Sigmoid colon (tissue), 6 donors: ENCODE measurements at regions not wholly inside any gene's neighbourhood (a gene's known extent, or its start where the extent isn't known, plus 50 kb on each side); places are given as distances from the start of the nearest gene placed in this dataset.

Source experiments
- DNase-seq: peaks from one replicate; pipeline ENCODE4 v3.0.0-alpha.2; 2019
- H3K27ac ChIP-seq, 4 donors: fragments of 200-600 bp; sonication (generic); one replicate each; pipeline ENCODE4 v1.5.1; 2016 to 2019; ENCODE audit warnings: mild to moderate bottlenecking in 1 of 4
- H3K27me3 ChIP-seq, 3 donors: fragments of 200-600 bp; sonication (generic); one replicate each; pipeline ENCODE4 v1.5.1; 2019; ENCODE audit warnings: mild to moderate bottlenecking in 1 of 3
- H3K36me3 ChIP-seq, 4 donors: fragments of 200-600 bp; sonication (generic); one replicate each; pipeline ENCODE4 v1.5.1; 2016 to 2019
- H3K4me1 ChIP-seq, 4 donors: fragments of 200-600 bp; sonication (generic); one replicate each; pipeline ENCODE4 v1.5.1; 2017 to 2019
- H3K4me3 ChIP-seq, 4 donors: fragments of 200-600 bp; sonication (generic); one replicate each; pipeline ENCODE4 v1.5.1; 2017 to 2019; ENCODE audit warnings: mild to moderate bottlenecking in 2 of 4, moderate library complexity in 1 of 4
- H3K9me3 ChIP-seq, 4 donors: fragments of 200-600 bp in 3 of 4; sonication (generic) in 3 of 4; one replicate each; pipeline versions ENCODE4 v1.5.1 to v1.6.1; 2013 to 2019
- EP300 ChIP-seq, 4 donors: sonication (generic); formaldehyde crosslinking; IDR thresholded peaks; one replicate each; pipeline ENCODE4 v1.6.1; 2017; ENCODE audit warnings: antibody characterized with exemption in 4 of 4
- POLR2A ChIP-seq, 2 donors: fragments of 450-650 bp; IDR thresholded peaks; one replicate each; pipeline ENCODE4 v1.6.1; 2016; ENCODE audit warnings: antibody characterized with exemption in 2 of 2, mild to moderate bottlenecking in 2 of 2, moderate library complexity in 2 of 2
- POLR2AphosphoS5 ChIP-seq, 4 donors: sonication (generic); formaldehyde crosslinking; IDR thresholded peaks; one replicate each; pipeline ENCODE4 v1.6.1; 2017; ENCODE audit warnings: antibody characterized with exemption in 4 of 4
- WGBS, 2 donors: extraction: QIAGEN DNeasy Blood & Tissue Kit; methylation state at CpG; one replicate each; pipeline ENCODE4 v1.1.7; 2013; 5-methylcytosine and 5-hydroxymethylcytosine counted together
- intact Hi-C: fragments of 100-400 bp; cut with DNase I; formaldehyde crosslinking; loops from one replicate; pipeline ENCODE4 v1.15.1; 2023
- TF ChIP-seq, protein P1 (sequence below), 4 experiments: fragments of 450-650 bp in 3 of 4; fragments of 200-600 bp in 1 of 4; IDR thresholded peaks; one replicate each; pipeline ENCODE4 v1.5.1; 2016 to 2019; ENCODE audit warnings: antibody characterized with exemption in 4 of 4, mild to moderate bottlenecking in 3 of 4, moderate library complexity in 2 of 4
- donor health status: healthy with polysubstance abuse.
- donor health status: healthy.

DNA sequence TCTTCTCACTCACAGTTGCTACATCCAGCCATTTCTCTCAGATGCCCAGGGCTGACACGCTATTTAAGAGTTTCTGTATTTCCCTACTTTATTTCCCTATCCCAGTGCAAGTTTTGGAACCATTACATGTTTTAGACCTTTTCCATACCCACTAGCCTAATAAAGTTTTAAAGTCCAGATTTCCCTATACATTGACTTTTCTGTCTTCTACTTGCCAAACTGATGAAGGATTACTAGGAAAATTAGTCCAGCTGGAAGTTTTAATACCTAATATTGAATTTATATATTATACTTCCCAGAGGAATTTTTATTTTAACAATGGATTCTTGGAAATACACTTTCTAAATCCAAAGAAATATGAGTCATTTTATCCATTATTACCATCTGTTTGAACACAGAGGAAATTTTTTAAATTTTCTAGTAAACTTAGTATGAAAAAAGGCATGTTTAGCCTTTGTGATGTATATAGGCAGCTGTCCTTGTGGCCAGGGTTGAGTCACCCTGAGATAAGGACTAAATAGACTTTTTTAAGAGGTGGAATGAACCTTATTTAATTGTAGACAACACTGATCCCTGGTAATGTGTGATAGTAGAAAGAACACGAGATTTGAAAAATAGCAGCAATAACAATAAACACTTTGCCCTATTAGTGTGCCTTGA, 205.0 kb downstream of the TFEC start:
- WGBS, 2 donors: 81 to 83% methylated on average over 2 of the region's 2 CpGs
- no peak for TF ChIP-seq EP300 (IDR thresholded peaks at IDR 0.05)
- TF ChIP-seq, protein P1, sequence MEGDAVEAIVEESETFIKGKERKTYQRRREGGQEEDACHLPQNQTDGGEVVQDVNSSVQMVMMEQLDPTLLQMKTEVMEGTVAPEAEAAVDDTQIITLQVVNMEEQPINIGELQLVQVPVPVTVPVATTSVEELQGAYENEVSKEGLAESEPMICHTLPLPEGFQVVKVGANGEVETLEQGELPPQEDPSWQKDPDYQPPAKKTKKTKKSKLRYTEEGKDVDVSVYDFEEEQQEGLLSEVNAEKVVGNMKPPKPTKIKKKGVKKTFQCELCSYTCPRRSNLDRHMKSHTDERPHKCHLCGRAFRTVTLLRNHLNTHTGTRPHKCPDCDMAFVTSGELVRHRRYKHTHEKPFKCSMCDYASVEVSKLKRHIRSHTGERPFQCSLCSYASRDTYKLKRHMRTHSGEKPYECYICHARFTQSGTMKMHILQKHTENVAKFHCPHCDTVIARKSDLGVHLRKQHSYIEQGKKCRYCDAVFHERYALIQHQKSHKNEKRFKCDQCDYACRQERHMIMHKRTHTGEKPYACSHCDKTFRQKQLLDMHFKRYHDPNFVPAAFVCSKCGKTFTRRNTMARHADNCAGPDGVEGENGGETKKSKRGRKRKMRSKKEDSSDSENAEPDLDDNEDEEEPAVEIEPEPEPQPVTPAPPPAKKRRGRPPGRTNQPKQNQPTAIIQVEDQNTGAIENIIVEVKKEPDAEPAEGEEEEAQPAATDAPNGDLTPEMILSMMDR (IDR thresholded peaks at IDR 0.05): no peak
- no peak for TF ChIP-seq POLR2A (IDR thresholded peaks at IDR 0.05)
- no peak for TF ChIP-seq POLR2AphosphoS5 (IDR thresholded peaks at IDR 0.05)
- no peak overlapping the region for H3K4me3 ChIP-seq
- intact Hi-C loops: no loop called here
- H3K27ac ChIP-seq: no peak overlapping the region
- no peaks in the 10 kb centered on the region for H3K27me3 ChIP-seq
- H3K9me3 ChIP-seq: no peaks in the 10 kb centered on the region
- H3K4me1 ChIP-seq: no peaks in the 10 kb centered on the region
- no peak for DNase-seq
- no peaks in the 10 kb centered on the region for H3K36me3 ChIP-seq

DNA sequence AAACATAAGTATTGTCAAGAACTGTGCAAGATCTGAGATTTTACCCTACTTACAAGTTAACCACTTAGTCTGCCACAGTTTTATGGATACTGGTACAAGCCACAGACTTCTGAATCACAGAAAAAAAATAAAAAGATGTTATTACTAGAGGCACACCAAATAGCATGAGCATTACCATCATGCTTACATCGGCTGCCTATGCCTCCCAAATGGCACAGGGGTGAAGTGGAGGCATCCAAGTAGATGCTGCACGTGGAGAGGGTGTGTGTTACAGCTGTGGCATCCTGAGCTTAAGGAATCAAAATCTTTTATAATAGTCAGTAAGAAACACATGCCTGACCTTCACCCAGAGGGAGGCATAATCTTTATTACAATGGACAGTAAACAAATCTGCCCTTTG, 207.8 kb downstream of the TFEC start:
- no peaks in the 10 kb centered on the region for H3K36me3 ChIP-seq
- DNase-seq: no peak
- no peaks in the 10 kb centered on the region for H3K9me3 ChIP-seq
- H3K27ac ChIP-seq: no peak overlapping the region
- no peaks in the 10 kb centered on the region for H3K27me3 ChIP-seq
- intact Hi-C loops: no loop called here
- TF ChIP-seq EP300 (IDR thresholded peaks at IDR 0.05) (no peak), POLR2A (IDR thresholded peaks at IDR 0.05) (no peak), POLR2AphosphoS5 (IDR thresholded peaks at IDR 0.05) (no peak)
- TF ChIP-seq, protein P1 (IDR thresholded peaks at IDR 0.05): no peak
- H3K4me3 ChIP-seq: no peak overlapping the region
- 58 to 71% methylated on average over 2 of the region's 2 CpGs for WGBS, 2 donors
- no peaks in the 10 kb centered on the region for H3K4me1 ChIP-seq

DNA sequence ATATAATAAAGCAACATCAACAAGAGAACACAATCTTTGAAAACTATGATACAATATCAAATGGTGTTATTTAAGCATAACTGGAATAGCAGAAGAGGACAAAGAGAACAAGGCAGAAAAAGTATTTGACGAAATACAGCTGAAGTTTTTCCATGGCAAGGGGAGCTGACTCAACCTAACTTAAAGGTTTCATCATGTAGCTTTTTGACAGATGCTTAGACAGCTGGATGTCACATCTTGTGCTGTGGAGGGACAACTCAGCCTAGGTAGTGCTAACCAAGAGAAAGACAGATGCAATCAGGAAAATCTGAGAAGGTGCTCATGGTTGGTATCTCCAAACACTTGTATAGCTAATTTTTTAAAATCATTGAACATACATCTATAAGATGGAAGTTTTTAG, 208.2 kb downstream of the TFEC start:
- WGBS, 2 donors: 51 to 83% methylated on average over 1 of the region's 1 CpG
- DNase-seq: no peak
- intact Hi-C loops: no loop called here
- H3K4me1 ChIP-seq: no peaks in the 10 kb centered on the region
- no peak overlapping the region for H3K4me3 ChIP-seq
- TF ChIP-seq POLR2A (IDR thresholded peaks at IDR 0.05) (no peak), POLR2AphosphoS5 (IDR thresholded peaks at IDR 0.05) (no peak), EP300 (IDR thresholded peaks at IDR 0.05) (no peak)
- TF ChIP-seq, protein P1 (IDR thresholded peaks at IDR 0.05): no peak
- no peaks in the 10 kb centered on the region for H3K9me3 ChIP-seq
- no peak overlapping the region for H3K27ac ChIP-seq
- H3K27me3 ChIP-seq: no peaks in the 10 kb centered on the region
- H3K36me3 ChIP-seq: no peaks in the 10 kb centered on the region

DNA sequence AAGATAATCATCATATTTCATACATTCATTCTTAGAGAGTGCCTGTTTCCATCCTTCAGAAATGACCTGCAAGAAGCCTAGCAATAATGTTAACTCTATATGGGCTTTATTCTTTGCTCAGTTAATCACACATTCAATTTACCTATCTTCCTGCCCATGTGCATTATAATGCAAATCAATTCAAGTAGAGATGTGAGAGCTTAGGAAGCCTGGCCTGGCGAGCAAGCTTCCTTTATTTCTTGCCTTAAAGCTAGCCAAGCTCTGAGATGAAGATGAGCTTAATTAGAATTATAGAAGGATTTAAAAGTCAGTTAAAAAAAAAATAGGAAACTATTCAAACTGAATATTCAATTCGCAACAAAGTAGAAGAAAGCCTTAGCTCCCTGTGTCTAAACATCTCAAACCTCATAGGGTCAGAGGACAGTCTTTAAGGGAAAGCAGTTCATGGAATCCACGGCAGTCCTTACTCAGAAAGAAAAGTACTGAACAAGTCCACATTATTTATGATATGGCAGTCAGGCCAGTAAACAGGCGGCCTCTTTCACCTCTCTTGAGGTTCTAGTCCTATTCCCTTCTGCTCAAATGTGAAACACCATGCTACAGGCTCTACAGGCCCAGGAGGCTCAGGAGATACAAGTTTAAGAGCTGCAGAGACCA, 214.1 kb downstream of the TFEC start:
- Histone ChIP-seq H3K9me3 (no peaks in the 10 kb centered on the region), H3K27me3 (no peaks in the 10 kb centered on the region), H3K4me3 (no peak overlapping the region), H3K36me3 (no peaks in the 10 kb centered on the region), H3K4me1 (no peaks in the 10 kb centered on the region), H3K27ac (no peak overlapping the region)
- DNase-seq: no peak
- WGBS, 2 donors: 86% methylated on average over 4 of the region's 4 CpGs
- intact Hi-C loops: no loop called here
- no peak for TF ChIP-seq EP300 (IDR thresholded peaks at IDR 0.05)
- no peak for TF ChIP-seq POLR2AphosphoS5 (IDR thresholded peaks at IDR 0.05)
- TF ChIP-seq, protein P1 (IDR thresholded peaks at IDR 0.05): no peak
- TF ChIP-seq POLR2A (IDR thresholded peaks at IDR 0.05): no peak
